ENCODE measurements at regions not wholly inside any gene's neighbourhood (a gene's known extent, or its start where the extent isn't known, plus 50 kb on each side); places are given as distances from the start of the nearest gene placed in this dataset.

DNA sequence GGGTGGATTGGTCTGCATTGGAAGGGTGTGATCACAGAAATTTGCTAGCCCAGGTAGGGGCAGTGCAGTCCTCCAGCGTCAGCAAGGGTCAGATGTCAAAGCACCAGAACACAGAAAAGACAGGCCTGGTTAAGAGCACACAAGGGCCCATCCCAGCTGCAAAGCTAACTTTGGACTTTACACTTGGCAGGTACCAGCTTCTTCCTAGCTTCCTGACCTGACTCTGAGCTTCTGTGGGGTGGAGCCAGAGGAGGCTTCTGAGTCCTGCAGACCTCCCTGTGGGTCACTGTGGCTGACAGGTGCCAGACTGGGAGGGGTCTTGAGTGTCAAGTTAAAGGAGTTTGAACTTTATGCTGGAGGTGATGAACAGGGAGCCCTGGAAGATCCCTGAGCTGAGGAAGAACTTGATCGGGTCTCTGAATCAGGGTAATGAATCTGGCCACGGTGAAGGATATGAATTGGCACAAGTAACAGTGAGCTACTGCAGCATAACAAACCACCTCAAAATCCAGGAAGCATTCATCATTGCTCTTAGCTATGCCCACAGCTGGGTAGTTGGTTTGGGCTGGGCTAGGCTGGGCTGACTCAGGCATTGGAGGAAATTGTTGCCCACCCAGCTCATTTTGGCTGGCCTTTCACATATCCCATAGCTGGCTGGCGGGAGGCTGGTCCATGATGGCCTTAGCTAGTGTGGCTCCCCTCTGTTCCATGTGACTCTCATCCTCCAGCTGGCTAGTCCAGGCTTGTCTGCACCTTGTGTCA lies 63.4 kb downstream of the BARX1 start:
- intact Hi-C loops (cut with micrococcal nuclease): no loop called here
- no peak overlapping the region for H3K27ac ChIP-seq (ENCODE audit: low read length)
- H3K27me3 Mint-ChIP-seq (ENCODE audit: low read depth in 2 of 2): peaks cover 4 to 21% of the 10 kb centered on the region in 2 donors
- DNase-seq (no peak), ATAC-seq (no peak)
- H3K4me1 Mint-ChIP-seq: no peaks in the 10 kb centered on the region
- H3K36me3 ChIP-seq (ENCODE audit: control insufficient read depth, insufficient read depth, low read length): no peaks in the 10 kb centered on the region
- no peaks in the 10 kb centered on the region for H3K9me3 ChIP-seq (ENCODE audit: control insufficient read depth, insufficient read depth, low read length)
- no peaks in the 10 kb centered on the region for H3K4me1 ChIP-seq (ENCODE audit: control insufficient read depth, insufficient read depth, low read length)
- TF ChIP-seq, protein P1, sequence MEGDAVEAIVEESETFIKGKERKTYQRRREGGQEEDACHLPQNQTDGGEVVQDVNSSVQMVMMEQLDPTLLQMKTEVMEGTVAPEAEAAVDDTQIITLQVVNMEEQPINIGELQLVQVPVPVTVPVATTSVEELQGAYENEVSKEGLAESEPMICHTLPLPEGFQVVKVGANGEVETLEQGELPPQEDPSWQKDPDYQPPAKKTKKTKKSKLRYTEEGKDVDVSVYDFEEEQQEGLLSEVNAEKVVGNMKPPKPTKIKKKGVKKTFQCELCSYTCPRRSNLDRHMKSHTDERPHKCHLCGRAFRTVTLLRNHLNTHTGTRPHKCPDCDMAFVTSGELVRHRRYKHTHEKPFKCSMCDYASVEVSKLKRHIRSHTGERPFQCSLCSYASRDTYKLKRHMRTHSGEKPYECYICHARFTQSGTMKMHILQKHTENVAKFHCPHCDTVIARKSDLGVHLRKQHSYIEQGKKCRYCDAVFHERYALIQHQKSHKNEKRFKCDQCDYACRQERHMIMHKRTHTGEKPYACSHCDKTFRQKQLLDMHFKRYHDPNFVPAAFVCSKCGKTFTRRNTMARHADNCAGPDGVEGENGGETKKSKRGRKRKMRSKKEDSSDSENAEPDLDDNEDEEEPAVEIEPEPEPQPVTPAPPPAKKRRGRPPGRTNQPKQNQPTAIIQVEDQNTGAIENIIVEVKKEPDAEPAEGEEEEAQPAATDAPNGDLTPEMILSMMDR (IDR thresholded peaks at IDR 0.05): no peak
- H3K4me3 ChIP-seq (ENCODE audit: low read length): no peak overlapping the region
- H3K36me3 Mint-ChIP-seq: no peaks in the 10 kb centered on the region
- H3K27me3 ChIP-seq (ENCODE audit: control insufficient read depth, insufficient read depth, low read length): no peaks in the 10 kb centered on the region
- no peak overlapping the region for H3K27ac Mint-ChIP-seq
- peaks cover 0 to 5% of the 10 kb centered on the region in 2 donors for H3K9me3 Mint-ChIP-seq
- H3K4me3 Mint-ChIP-seq: no peak overlapping the region
- 92% methylated on average over 4 of the region's 4 CpGs for WGBS (ENCODE audit: insufficient coverage)

DNA sequence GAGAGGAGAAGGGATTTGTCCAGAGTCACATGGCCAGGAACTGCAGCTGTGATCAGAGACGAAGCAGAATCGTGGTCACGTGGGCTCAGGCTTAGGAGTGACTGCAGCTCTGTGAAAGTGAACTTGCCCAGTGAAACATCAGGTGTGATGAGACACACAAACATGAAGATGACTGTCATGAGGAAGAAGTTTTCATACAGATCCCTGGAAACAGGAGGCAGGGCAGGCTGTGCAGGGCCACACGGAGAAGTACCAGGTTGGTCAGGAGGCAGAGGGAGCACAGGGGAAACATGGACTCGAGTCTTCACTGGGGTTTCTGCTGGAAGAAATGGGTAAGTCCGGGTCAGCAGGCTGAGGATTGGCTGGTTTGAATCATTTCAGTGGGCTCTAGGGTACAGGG lies 64.1 kb downstream of the BARX1 start:
- peaks cover 6 to 21% of the 10 kb centered on the region in 2 donors for H3K27me3 Mint-ChIP-seq (ENCODE audit: low read depth in 2 of 2)
- WGBS (ENCODE audit: insufficient coverage): 86% methylated on average over 6 of the region's 6 CpGs
- no peak overlapping the region for H3K4me3 Mint-ChIP-seq
- Histone ChIP-seq H3K36me3 (ENCODE audit: control insufficient read depth, insufficient read depth, low read length) (no peaks in the 10 kb centered on the region), H3K9me3 (ENCODE audit: control insufficient read depth, insufficient read depth, low read length) (no peaks in the 10 kb centered on the region), H3K27me3 (ENCODE audit: control insufficient read depth, insufficient read depth, low read length) (no peaks in the 10 kb centered on the region), H3K4me3 (ENCODE audit: low read length) (no peak overlapping the region), H3K4me1 (ENCODE audit: control insufficient read depth, insufficient read depth, low read length) (no peaks in the 10 kb centered on the region), H3K27ac (ENCODE audit: low read length) (no peak overlapping the region)
- DNase-seq: no peak
- H3K4me1 Mint-ChIP-seq: no peaks in the 10 kb centered on the region
- no peak for ATAC-seq
- H3K9me3 Mint-ChIP-seq: peaks cover 0 to 5% of the 10 kb centered on the region in 2 donors
- no peaks in the 10 kb centered on the region for H3K36me3 Mint-ChIP-seq
- H3K27ac Mint-ChIP-seq: no peak overlapping the region
- intact Hi-C loops (cut with micrococcal nuclease): no loop called here
- TF ChIP-seq, protein P1 (IDR thresholded peaks at IDR 0.05): no peak

DNA sequence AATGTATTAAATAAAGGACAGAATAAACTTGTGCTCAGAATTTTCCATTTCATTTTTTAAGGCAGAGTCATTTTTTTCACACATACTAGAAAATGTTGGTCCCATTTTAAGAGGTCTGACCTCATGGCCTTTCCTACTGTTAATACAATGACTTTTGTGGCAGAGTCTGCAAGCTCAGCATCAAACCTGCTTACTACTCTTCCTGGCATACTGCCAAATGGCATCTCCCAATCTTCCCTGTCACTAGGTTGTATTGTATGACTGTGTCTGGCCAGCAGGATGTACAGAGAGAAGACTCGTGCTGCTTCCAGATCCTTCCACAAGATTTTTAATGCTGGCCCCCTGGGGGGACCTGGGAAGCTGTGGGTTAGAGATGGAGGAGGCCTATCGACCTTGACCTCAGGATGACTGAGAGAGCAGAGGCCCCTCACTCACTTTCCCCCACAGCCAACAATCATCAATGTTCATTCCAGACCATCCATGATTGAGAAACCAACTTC lies 64.7 kb downstream of the BARX1 start:
- no peaks in the 10 kb centered on the region for H3K4me1 Mint-ChIP-seq
- H3K27ac ChIP-seq (ENCODE audit: low read length): no peak overlapping the region
- no peak overlapping the region for H3K4me3 Mint-ChIP-seq
- WGBS (ENCODE audit: insufficient coverage): 60% methylated on average over 2 of the region's 2 CpGs
- no peaks in the 10 kb centered on the region for H3K9me3 ChIP-seq (ENCODE audit: control insufficient read depth, insufficient read depth, low read length)
- no peaks in the 10 kb centered on the region for H3K36me3 ChIP-seq (ENCODE audit: control insufficient read depth, insufficient read depth, low read length)
- no peaks in the 10 kb centered on the region for H3K27me3 ChIP-seq (ENCODE audit: control insufficient read depth, insufficient read depth, low read length)
- H3K36me3 Mint-ChIP-seq: no peaks in the 10 kb centered on the region
- H3K27me3 Mint-ChIP-seq (ENCODE audit: low read depth in 2 of 2): peaks cover 6 to 21% of the 10 kb centered on the region in 2 donors
- no peak overlapping the region for H3K4me3 ChIP-seq (ENCODE audit: low read length)
- DNase-seq (no peak), ATAC-seq (no peak)
- no peaks in the 10 kb centered on the region for H3K4me1 ChIP-seq (ENCODE audit: control insufficient read depth, insufficient read depth, low read length)
- TF ChIP-seq, protein P1 (IDR thresholded peaks at IDR 0.05): no peak
- no peak overlapping the region for H3K27ac Mint-ChIP-seq
- intact Hi-C loops (cut with micrococcal nuclease): no loop called here
- peaks cover 0 to 5% of the 10 kb centered on the region in 2 donors for H3K9me3 Mint-ChIP-seq

DNA sequence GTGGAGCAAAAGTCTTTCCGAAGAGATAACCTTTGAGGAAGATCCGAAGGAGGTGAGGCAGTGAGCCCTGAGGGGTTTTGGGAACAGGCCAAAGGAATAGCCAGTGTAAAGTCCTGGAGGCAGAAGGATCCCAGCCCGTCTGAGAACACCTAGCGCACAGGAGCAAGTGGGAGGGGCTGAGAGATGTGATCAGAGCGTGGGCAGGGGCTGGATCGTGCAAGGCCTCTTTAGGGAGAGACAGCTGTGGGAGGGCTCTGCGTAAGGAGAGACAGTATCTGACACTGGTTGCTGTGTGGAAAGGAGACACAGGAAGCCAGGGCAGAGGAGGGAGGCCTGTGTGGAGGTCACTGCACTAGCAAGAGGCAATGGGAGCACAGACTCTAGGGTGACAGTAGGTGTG lies 68.2 kb downstream of the BARX1 start:
- no peaks in the 10 kb centered on the region for H3K9me3 ChIP-seq (ENCODE audit: control insufficient read depth, insufficient read depth, low read length)
- no peak overlapping the region for H3K27ac ChIP-seq (ENCODE audit: low read length)
- Mint-ChIP-seq H3K36me3 (no peaks in the 10 kb centered on the region), H3K27ac (no peak overlapping the region), H3K4me1 (no peaks in the 10 kb centered on the region), H3K27me3 (ENCODE audit: low read depth in 2 of 2) (peaks cover 9 to 39% of the 10 kb centered on the region in 2 donors), H3K9me3 (no peaks in the 10 kb centered on the region), H3K4me3 (no peak overlapping the region)
- no peak overlapping the region for H3K4me3 ChIP-seq (ENCODE audit: low read length)
- TF ChIP-seq, protein P1 (IDR thresholded peaks at IDR 0.05): no peak
- intact Hi-C loops (cut with micrococcal nuclease): no loop called here
- no peak for DNase-seq
- no peaks in the 10 kb centered on the region for H3K4me1 ChIP-seq (ENCODE audit: control insufficient read depth, insufficient read depth, low read length)
- ATAC-seq: no peak
- no peaks in the 10 kb centered on the region for H3K27me3 ChIP-seq (ENCODE audit: control insufficient read depth, insufficient read depth, low read length)
- WGBS (ENCODE audit: insufficient coverage): 77% methylated on average over 7 of the region's 7 CpGs
- no peaks in the 10 kb centered on the region for H3K36me3 ChIP-seq (ENCODE audit: control insufficient read depth, insufficient read depth, low read length)

Data from natural killer cell (primary cell).